ENCODE measurements at regions not wholly inside any gene's neighbourhood (a gene's known extent, or its start where the extent isn't known, plus 50 kb on each side); places are given as distances from the start of the nearest gene placed in this dataset.

DNA sequence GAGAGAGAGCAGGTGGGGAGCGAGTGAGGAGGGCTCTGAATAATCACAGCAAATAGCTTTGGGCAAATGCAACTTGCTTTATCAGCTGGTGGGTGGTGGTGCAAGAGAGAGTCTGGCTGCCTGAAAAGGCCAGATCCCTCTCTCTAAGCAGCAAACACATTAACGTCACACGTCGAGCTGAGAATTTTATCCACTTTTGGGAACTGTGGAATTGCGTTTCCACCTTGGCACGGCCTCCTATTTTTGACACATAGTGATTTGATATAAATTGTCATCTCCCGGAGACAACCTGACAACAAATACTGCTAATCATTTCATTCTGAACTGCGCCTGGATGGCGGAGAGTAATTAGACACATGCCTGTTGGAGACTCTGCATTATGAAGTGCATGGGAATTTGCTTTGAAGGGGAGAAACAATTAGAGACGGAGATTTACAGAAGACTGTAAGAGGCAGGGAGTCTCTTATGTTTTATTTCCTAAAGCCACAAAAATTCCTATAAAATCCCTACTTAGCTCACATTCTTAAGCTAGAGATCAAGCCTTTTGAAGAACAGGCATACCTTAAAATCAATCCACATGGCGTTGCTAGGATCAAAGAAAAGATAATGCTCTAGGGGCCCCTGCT is 634.1 kb downstream of the TDRD15 start:
- TF ChIP-seq, protein P1, sequence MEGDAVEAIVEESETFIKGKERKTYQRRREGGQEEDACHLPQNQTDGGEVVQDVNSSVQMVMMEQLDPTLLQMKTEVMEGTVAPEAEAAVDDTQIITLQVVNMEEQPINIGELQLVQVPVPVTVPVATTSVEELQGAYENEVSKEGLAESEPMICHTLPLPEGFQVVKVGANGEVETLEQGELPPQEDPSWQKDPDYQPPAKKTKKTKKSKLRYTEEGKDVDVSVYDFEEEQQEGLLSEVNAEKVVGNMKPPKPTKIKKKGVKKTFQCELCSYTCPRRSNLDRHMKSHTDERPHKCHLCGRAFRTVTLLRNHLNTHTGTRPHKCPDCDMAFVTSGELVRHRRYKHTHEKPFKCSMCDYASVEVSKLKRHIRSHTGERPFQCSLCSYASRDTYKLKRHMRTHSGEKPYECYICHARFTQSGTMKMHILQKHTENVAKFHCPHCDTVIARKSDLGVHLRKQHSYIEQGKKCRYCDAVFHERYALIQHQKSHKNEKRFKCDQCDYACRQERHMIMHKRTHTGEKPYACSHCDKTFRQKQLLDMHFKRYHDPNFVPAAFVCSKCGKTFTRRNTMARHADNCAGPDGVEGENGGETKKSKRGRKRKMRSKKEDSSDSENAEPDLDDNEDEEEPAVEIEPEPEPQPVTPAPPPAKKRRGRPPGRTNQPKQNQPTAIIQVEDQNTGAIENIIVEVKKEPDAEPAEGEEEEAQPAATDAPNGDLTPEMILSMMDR (conservative IDR thresholded peaks at IDR 0.05 in 1 of 2, IDR thresholded peaks at IDR 0.05 in 1 of 2; ENCODE audit: low read depth in 1 of 2, low read length in 2 of 2), result no peak
- no peak for TF ChIP-seq EZH2 (IDR thresholded peaks at IDR 0.05; ENCODE audit: low read length, missing control alignments)
